Keratinocyte (primary cell): ENCODE measurements at regions not wholly inside any gene's neighbourhood (a gene's known extent, or its start where the extent isn't known, plus 50 kb on each side); places are given as distances from the start of the nearest gene placed in this dataset.

Experiments
- CTCF ChIP-seq, 3 experiments: IDR thresholded peaks in 1 of 3; conservative IDR thresholded peaks in 1 of 3; optimal IDR thresholded peaks in 1 of 3; 2 replicates in 2 of 3; 3 replicates in 1 of 3; pipeline versions ENCODE3 to v1.5.1; 2011; ENCODE audit warnings: low read length in 3 of 3, mild to moderate bottlenecking in 3 of 3, moderate library complexity in 2 of 3, control low read depth in 1 of 3, inconsistent platforms in 1 of 3; ENCODE audit not compliant: insufficient read depth in 2 of 3; ENCODE audit errors: extremely low read depth in 1 of 3
- EZH2 ChIP-seq: IDR thresholded peaks from one replicate; pipeline ENCODE4 v1.6.1; 2012; ENCODE audit warnings: inconsistent platforms, mild to moderate bottlenecking, low read length, moderate library complexity

- TF ChIP-seq CTCF (optimal IDR thresholded peaks at IDR 0.05 in 1 of 3, IDR thresholded peaks at IDR 0.05 in 1 of 3, conservative IDR thresholded peaks at IDR 0.05 in 1 of 3; ENCODE audit: extremely low read depth in 1 of 3, insufficient read depth in 2 of 3, low read length in 3 of 3) (no peak), EZH2 (no peak)
Observed at GRCh38 chrX:82912382-82912781, 595.7 kb upstream of the POU3F4 start.
